ENCODE measurements at regions not wholly inside any gene's neighbourhood (a gene's known extent, or its start where the extent isn't known, plus 50 kb on each side); places are given as distances from the start of the nearest gene placed in this dataset.

DNA sequence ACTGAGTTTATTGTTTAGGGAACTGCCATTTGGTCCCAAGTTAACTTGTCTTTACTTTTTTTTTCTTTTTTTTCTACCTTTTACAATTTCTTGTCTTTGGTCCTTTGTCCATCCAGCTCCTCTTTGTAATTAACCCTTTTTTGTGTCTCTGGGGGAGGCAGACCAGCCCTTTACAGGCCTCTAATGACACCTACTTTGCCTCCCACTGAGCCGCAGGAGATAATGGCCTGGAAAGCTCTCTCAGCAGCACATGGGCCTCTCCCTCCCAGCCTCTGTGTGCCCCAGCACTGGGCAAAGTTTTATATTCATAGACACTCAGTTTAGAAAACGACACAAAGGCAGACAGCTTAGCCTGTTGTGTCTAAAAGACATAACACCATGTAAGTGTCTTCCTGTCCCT, 480.4 kb downstream of the SOX6 start:
- no peak for DNase-seq (ENCODE audit: low read depth in 2 of 2)

DNA sequence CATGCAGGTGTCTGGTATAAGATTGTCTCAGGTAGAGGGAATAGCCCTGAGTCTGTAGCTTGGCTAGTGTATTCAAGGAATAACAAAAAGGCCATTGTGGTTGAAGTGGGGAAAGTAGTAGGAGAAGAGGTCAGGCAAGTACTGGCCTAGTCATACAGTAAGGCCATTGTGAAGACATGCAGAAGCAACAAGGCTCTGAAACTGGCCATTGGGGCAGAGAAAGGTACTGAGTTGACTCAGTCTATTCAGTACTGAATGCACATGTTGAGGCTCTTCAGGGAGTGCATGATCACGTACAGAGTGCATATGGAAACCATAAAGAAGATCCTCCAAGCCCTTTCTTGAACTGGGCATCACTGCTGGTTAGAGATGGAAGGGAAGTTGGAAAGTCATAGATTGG, 477.6 kb downstream of the SOX6 start:
- DNase-seq (ENCODE audit: low read depth in 2 of 2) = no peak

DNA sequence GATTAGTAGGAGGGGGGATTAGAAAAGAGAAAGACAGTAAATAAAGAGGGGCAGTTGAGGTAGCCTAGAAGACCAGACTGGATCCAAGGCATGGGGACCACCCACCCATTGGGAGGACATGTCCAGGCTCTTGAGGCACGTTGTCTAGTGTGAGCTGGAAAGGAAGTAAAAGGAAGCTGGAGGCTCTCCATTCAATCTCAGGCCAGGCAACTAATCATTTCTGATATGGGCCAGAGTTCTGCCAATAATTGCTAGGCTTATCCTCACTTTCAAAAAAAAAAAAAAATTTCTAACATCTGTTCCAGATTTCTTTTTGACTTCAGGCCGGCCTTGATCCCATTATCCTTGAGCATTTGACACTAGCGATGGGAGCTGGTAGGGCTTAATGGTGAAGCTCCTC, 476.1 kb downstream of the SOX6 start:
- DNase-seq (ENCODE audit: low read depth in 2 of 2) = no peak

DNA sequence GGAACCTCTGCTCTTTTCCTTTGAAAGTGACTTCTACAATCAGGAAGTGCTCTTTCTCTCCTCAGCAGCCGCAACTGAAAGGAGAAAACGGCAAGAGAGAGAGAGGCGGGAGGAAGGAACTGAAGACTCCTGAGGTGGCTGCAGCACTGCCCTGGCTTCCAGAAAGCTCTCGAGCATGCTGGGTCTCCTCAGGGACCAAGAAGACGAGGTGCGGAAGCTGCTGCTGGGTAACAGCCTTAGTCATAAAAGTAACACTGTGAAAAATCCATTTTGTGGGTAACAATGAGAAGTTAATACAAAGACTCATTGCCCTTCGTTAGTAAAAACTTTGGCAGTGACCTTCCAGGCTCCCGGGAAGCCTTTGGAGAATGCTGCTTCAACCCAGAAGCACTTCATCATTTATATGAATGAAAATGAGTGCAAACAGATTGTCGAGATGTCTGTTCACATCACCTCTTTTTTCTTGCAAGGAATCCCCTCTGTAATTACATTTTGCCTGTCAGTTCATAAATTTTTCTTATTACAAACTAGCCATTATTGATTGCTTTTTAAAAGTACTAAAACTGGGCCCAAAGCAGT, 473.4 kb downstream of the SOX6 start:
- DNase-seq (ENCODE audit: low read depth in 2 of 2) = no peak

DNA sequence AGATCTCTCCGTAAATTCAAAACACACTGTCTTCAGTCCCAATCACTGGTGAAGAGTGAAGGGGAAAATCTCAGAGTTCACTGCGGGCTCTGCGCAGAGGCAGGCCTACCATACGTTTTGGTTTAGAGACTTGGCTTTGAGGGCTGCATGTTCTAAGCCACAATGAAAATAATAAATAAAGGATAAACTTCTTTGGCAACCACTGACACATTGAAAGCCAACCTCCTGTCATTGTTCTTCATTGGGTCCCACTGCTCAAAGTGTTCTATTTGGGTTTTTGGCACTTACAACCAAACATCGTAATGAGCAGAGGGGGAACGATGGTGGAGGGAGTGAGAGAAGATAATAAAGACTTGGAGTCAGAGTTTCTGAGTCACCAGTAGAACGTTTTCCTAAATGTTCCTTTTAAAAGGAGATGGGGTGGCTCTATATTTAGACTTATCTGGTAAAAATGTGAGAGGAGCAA, 472.9 kb downstream of the SOX6 start:
- DNase-seq (ENCODE audit: low read depth in 2 of 2) = no peak

DNA sequence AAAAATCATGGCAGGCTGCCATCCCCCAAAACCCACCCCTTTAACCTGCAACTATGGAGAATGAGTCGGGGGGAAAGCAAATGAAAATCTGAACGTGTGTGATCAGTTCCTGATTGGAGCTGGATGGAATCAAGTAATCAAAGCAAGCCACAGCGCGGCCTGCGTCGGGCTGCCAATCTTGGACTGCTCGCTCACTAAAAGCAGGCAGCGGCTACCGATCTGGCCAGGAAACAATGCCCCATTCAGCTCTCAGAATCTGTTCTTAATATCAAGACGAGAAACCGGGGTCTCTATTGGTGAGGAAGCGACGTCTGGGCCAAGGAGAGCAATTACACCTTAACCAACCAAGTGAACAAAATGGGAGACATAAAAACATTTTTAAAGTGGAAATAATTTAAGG, 472.2 kb downstream of the SOX6 start:
- no peak for DNase-seq (ENCODE audit: low read depth in 2 of 2)

DNA sequence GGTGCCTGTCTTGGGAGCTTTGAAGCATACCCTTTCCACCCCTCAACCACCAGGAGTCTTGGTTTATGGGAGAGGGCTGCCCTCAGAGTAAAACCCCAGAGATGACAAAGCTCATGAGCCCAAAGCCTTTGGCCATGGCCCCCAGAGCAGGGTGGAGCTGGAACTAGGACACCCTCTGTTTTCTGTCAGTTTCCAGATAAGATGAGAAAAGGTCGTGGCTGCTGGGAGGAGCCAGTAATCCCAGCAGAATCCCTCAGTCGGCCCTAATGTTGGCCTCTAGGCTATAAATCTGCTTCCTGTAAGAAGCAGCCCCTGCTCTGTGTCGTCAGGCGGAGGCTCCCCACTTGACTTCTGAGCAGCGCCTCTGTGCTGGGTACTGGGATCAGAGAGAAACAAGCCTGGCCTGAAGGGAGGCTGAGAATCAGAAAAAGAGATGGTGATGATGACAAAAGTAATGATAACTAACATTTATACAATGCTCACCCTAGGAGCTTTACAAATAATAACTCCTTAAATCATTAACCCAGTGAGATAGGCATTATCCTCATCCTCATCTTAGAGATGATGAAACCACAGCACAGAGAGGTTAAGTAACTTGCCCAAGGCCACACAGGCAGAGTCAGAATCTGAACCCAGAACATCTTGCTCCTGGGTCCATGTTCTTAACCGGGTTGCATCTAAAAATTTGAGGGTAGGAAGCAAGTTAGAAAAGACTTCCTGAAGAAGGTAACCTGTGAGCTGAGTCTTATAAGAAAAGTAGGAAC, 471.4 kb downstream of the SOX6 start:
- DNase-seq (ENCODE audit: low read depth in 2 of 2) = no peak

DNA sequence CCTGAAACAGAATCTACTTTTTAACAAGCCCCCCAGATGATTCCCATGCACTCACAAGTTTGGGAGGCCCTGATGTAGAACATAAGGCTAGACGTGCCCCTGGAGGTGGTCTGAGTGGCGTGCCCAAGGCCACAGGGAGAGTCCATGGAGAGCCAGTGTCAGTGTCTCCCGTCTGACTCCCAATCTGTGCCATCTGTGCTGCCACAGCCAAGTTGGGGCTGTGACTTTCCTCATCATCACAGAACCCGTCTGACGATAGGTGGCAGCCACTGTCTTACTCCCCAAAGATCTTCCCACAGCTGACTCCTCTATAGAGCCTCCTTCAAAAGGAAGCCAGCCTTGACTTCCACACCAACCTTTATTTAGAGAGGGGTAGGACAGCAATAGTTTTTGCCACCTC, 470.5 kb downstream of the SOX6 start:
- DNase-seq (ENCODE audit: low read depth in 2 of 2) = no peak

DNA sequence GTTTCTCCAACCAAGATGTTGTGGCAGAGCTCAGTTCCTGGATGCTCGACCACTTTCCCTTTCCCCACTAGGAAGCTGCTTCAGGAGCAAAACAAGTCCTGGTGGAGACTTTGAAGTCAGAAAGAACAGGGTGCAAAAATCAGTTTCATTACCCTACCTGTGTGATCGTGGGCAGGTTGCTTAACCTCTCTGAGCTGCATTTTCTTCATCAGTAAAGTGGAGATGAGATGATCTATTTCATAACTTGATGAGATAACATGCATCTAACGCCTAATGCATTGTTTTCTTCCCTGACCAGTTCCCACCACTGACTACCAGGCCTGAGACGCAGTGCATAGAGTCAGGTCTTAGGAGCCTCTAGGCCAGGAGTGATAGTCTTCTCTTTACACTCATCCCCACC, 470.0 kb downstream of the SOX6 start:
- DNase-seq (ENCODE audit: low read depth in 2 of 2) = no peak

DNA sequence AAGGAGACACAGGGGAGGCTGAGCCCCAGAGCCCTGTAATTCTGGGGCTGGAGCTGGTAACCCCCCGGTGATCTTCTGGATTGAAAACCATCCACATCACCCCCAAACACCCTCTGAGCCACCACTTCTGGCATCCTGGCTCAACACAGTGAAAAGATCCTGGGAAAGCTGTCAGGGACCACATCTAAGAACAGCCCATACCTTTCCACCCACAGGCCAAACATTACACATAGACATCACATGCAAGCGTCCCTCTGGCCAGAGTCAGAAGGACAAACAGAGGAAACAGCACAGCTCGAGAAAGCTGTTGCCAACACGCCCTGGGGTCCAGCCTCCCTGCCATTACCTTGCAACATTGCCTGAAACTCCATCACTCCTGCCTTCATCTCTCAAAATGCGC, 469.5 kb downstream of the SOX6 start:
- DNase-seq (ENCODE audit: low read depth in 2 of 2) = no peak

DNA sequence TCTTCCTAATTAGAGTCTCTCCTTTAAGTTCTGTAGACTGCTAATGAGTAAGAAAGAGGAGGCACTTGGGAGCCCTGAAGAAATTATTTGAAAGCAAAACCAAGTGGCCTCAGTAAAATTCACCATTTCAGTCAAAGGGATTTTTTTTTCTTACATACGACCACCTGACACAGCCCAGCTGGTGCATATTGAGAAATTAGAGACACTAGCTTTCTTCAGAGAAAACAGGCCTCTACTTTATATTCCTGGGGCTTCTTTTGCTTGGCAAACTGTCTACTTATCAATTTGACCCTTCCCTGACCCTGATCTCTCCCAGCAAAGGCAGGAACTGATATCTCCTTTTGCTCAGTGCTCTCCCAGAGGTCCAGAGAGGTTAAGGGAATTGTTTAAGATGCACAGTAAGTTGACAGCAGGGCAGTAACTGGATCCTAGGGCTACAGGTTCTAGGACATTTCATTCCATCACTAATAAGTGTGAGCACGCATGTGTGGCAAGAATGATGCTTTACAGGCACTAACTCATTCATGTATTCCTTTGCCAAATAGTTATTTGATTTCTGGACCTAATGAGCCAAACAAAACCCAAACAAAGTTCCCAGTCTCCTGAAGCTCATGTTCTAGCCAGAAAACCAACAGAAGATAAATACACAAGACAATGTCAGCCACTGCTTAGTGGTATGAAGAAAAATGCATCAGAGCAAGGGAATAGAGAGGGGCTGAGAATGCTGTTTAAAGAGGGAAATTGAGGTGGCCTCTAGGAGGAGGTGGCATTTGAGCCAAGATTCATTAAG, 467.6 kb downstream of the SOX6 start:
- DNase-seq (ENCODE audit: low read depth in 2 of 2) = no peak

DNA sequence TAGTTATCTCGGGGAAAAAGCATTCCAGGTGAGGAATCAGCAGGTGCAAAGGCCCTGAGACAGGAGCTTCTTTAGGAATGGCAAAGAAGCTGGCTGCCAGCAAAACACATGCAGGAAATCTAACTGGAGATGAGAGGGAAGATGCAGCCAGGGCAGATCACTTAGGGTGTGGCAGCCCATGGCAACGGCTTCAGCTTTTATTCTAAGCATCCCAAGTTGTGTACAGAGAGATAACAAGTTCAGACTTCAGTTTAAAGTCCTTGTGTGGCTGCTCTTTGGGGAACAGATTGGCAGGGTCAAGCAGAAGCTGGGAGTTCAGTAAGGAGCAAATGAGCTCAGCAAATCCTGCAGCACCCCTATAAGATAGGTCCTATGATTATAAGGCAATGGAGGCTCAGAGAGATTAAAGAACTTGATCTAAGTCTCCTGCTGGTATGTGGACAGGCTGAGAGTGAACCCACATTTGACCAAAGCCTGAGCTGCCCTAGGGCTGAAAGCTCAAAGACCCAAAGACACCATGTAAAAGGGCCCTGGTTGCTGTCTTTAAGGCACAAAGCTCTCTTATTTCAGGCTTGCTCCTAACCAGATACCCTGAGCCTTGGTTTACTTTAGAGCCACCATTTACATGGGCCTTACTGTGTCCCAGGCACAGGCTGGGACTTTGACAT, 466.8 kb downstream of the SOX6 start:
- no peak for DNase-seq (ENCODE audit: low read depth in 2 of 2)

DNA sequence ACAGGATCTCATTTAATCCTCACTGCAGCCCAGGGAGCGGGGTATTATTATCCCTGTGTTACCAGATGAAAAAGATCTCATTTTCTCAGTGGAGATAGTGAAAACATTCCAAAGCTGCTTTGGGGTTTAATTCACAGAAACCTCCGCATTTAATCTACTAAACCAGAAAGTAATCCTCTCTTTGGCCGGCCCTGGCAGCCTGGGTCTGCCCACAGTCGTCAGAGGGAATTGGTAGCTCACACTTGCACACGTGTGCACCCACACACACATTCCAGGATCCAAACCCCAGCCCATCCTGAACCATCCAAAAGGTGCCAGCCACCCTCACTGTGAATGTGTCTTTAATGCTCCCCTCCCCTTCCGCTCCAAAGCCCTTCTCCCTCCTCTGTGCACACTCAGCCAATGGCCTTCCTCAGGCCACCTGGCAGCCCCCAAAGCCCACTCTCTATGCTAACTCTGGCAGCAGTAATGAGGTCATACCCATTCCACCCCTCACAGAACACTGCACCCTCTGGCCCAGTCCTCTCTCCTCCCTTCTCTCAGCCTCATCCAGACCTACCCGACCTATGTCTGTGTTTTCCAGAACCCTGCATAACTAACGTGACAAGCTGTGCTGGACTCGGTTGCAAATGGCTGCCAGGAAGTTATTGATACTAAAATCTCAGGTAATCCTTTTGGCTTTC, 466.2 kb downstream of the SOX6 start:
- no peak for DNase-seq (ENCODE audit: low read depth in 2 of 2)

DNA sequence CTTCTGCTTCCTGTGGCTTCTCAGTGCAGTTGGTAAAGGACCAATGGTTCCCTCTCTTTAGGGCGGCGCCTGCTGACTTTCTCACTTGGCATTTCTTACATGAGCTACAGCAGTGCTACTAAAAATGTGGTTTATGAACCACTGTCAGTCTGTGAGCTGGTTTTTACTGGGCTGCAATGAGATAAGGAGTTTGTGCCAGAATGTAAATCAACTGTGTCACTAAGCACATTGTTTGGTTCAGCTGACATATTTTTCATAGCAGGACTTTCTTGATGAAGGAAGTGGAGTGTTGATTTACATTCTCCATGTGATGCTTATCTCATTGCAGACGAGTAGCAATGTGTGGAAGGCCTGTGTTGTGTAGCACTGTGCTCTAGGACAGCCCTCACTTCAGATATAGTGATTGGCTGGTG, 463.3 kb downstream of the SOX6 start:
- DNase-seq (ENCODE audit: low read depth in 2 of 2) = no peak

DNA sequence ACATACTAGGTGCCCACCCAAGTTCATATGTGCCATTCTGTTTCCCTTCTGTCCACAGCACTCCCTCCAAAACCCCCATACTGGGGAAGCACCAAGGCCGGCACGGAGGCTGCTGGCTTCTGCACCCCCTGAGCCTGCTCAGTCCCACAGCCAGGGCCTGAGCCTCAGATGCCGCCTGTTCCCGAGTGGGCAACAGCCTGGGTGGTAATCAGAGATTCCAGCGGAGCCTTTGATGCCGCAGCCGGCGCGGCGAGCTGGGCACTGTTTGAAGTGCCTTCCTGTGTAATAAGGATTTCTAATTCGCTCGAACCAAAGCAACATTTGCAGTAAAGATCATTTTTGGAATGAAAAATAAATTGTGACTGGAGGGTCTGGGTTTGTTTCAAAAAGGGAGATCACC, 460.3 kb downstream of the SOX6 start:
- no peak for DNase-seq (ENCODE audit: low read depth in 2 of 2)

DNA sequence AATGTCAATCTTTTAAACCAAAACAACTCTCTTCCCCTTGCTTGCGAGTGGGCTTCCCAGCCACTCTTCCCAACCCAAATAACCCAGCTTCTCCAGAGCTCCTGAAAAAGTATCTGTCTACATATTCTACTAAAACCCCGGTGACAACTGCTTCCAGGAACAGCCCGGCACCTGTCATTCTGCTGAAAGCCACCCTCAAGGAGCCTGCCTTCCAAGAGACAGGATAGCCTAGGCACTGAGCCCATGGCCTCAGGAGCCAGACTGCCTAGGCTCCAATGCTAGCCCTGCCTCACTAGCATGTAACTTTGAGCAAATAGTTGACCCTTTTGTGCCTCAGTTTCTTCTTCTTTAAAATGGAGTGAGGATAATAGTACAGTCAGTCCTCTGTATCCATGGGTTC, 459.8 kb downstream of the SOX6 start:
- no peak for DNase-seq (ENCODE audit: low read depth in 2 of 2)

DNA sequence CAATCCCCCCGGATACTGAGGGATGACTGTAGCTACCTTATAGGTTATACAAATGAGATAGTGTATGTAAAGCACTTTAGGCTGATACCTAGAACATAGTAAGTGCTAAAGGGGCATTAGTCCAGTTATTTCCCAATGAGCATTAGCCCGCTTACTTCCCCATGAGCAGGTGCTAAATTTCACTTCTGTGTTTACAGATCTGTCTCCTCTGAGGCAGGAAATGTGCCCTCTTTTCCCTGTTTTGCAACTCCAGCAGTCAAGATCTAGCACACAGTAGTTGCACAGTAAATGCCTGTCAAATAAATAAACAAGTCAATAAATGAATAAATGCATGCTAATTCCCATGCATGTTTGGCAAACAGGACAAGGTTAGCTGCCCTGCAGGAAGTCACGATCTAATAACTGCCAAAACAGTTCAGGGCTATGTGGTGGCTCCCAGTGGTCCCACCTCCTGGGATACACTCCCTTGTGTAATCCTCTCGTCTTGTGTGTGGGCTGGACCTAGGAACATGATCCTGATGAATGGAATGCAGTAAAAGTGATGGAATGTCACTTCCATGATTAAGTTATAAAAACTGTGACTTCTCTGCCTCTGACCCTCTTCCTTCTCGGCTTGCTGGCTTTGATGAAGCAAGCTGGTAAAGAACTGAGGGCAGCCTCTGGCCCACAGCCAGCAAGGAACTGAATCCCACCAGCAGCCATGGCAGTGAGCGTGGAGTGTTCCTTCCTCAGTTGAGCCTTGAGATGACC, 459.0 kb downstream of the SOX6 start:
- no peak for DNase-seq (ENCODE audit: low read depth in 2 of 2)

DNA sequence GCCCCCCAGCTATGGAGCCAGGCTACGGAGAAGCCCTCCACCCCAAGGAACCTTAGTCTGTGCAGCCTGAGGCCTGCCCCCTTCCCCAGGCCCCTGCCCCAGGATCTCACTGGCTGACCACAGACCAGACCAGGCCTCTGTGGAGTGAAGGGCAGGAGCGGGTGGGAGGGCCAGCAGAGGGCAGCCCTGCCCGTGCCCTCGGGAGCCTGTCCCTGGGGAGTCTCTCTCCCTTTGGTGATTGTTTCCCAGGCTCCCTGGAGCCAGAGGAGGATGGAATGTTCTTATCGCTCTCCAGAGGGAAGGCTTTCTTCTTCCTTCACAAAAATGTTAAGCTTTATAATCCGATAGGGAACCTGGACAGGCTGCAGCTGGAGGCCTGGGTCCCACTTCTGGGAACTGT, 455.3 kb downstream of the SOX6 start:
- DNase-seq (ENCODE audit: low read depth in 2 of 2) = no peak

DNA sequence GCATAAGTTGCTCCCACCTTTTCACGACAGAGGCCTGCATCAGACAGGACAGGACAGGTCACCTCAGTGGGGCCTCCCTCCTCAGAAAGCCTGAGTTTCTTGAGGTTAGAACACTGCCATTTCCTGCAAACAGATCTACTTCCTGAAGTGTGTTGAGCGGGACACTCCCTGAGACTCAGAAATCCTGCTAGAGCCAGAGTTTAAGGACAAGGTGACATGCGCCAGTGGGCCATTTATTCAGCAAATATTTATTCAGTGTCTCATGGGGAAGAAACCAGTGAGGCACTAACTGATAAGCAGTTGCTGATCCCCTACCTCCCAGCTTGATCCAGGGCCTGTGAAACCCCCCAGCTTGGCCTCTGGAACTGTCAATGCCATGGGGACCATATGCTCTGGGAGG, 454.6 kb downstream of the SOX6 start:
- DNase-seq (ENCODE audit: low read depth in 2 of 2) = no peak

DNA sequence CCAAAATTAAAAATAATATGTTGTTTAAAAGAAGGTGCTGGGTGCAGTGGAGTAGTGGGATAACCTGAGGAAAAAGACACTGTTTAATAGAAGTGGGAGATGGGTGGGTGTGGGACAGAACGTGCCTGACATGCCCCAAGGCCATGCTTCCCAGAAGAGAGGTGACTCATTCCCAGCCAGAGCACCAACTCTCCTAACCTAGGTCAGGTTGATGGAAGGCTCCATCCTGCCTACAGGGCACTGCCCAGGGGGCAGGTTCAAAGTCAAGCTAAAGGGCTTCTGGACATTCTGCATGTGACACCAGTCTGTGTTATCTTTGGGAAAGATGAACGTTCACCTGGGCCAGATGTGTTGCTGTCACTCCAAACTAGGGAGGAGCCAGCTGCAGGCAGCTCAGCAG, 453.1 kb downstream of the SOX6 start:
- no peak for DNase-seq (ENCODE audit: low read depth in 2 of 2)

Measured in stimulated activated CD8-positive, alpha-beta memory T cell treated with anti-CD3 and anti-CD28 coated beads, Interleukin-7, amount 100 ng/mL, for 1 hour (primary cell).